ENCODE measurements at regions not wholly inside any gene's neighbourhood (a gene's known extent, or its start where the extent isn't known, plus 50 kb on each side); places are given as distances from the start of the nearest gene placed in this dataset.
"Not testable (repeated sequence)": the region's sequence is repeated elsewhere in the genome, so short reads cannot be mapped to it uniquely, and the experiment has no call there.

DNA sequence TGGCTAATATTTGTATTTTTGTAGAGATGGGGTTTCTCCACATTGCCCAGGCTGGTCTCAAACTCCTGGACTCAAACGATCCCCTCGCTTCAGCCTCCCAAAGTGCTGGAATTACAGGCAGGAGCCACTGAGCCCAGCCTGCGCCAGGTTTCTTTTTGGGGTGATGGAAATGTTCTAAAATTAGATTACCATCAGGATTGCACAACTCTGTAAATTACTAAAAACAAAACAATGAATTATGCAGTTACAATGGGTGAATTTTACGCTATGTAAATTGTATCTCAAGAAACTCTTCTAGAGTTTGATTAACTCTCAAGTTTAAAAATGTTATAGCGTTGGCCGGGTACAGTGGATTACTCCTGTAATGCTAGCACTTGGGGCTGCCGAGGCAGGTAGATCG, 118.9 kb upstream of the TBL1X start:
- DNase-seq, result no peak

DNA sequence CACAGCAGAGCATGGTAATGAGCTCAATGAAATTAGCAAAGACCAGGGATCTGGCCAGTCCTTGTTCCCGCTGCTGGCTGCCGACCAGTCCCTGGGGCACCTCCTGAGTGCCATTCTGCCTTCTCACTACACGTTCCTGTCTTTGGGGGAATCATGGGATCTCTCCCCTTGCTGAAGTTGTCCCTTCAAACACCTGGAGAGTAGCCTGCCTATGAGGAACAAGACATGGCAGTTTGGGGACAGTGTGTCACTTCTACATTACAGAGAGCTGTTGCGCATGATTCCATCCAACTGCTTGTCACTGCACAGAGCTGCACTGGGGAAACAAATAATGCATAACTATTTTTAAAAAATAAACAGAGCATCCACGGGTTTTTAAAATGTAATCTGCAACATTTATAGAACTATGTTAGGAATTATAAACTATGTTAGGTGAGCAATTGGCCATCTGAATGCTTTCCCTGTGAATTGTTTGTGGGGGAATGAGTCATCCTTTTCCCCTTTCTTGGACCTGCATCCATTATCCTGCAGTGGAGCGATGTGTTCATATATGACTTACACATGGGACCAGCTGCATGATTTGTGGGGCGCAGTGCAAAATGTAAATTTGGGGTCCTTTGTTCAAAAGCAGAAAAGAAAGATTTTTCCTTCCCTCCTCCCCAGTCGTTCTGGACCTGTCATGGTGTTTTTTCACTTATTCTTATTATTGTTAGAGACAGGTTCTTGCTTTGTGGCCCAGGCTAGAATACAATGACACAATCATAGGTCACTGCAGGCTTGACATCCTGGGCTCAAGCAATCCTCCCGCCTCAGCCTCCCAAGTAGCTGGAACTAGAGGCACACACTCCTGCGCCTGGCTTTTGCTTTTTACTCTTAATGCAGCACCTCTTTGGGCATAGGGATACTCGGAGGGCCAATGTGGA, 115.0 kb upstream of the TBL1X start:
- DNase-seq, result no peak

DNA sequence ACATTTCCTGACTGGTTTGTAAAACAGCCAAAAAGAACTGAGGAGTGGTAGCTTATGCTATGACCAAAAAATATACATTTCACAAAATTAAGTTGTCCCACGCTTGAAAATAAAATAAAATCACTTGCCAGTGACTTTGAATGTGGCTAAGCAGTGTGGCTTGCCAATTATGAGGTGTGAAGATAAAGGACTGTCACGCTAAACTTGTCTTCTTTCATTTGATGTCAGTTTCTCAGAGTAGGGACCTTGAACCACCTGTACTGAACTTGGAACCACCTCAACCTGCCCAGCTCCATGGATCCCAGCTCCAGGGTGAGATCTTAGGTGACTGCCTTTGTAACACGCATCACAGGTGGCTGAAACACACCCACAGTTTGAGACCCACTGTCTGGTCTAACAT, 113.7 kb upstream of the TBL1X start:
- DNase-seq, result no peak

DNA sequence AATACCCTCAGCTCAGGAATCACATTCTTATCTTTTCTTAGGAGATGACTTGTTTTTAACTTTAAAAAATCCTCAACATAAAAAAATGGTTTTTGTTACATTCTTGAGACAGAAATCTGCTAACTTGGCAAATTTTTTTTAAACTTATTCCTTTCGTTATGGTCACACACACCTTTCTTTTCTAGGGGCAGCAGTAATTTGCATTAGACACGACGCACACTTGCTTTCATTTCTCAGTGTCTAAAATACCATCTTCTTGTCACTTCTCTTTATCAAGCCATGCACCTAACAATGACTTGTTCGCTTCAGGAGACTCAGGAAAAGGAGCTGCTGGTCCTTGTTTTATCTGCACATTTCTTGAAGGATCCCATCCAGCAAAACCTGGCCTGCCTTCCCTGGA, 112.6 kb upstream of the TBL1X start:
- no peak for DNase-seq

DNA sequence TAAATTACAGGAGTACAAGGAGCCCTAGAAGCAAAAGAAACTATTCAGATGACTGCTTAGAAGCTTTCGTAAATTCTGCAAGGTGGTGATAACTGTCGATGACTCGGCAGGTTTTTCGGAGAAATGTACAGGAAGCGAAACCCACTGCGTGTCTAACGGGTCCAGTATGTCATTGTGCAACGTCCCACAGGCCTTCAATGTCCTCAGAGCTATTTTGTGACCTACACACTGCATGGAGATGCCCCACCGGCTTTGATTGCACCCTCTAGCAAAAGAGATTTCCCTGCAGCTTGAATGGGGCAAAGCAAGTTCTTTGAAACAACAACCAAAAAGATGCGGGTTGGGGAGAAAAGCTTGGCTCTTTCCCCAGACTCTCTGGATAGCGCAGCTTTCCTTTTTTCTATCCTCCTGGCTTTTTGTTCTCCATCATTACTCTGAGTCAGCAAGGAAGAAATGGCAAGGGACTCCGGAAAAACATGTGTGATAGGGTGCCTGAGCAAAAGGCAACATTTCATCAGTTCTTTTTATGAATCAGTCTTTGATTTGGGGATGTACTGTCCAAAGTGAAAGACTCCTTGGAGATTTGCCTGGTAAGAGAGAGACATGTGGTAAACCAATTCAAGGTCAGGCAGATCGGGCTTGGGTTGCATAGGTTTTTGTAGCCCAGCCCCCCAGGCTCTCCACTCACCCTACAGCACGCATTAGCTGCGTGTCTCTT, 112.0 kb upstream of the TBL1X start:
- no peak for DNase-seq

DNA sequence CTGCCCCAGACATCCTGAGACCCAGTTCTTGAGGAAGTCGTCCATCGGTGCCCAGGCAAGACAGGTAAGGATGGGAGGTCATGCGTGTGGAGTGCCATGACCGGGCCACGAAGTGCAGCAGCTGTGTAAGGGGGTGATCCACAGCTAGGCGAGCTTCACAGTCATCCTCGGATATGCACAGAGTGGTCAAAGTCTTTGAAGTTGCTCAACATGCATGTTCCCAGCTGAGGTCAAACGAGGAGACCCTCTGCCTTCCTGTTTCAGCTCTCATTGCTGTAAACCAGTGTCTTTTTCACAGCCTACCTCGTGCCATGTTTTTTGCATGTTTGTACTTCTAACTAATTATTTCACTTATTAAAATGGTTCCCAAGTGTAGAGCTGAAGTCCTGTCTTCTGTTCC, 109.9 kb upstream of the TBL1X start:
- no peak for DNase-seq

DNA sequence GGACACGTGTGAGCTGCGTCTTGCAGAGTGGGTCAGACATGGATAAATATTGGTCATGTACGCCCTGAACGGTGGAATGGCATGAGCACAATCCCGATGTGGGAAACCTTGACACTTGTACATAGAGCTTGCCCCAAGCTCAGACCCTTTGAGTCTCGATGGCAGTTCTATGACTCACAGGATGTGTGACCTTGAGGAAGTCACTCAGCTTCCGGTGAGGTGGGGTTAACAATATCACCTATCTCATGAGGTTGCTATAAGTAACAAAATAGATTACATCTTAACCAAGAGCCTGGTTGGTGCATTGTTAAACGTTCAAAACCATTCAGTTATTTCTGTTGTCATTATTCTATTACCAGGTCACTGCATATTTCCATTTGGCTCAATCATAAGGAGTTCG, 109.1 kb upstream of the TBL1X start:
- DNase-seq, result no peak

DNA sequence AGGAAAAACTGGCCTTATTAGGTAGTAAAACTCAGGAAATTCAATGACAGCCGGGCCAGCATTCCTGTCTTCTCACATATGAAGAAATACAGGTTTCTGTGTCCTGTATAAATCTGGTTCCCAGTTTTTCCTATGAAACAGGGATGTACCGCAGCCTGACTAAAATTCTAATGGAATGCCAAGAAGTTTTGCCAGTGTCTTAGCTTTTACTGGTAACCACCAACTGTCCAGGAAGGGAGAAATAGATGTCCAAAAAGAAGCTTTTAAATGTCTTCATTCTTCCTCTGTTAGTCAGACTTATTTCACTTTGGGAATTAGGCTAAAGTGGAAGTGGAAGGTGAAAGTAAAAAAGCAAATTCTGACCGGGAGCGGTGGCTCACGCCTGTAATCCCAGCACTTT, 108.0 kb upstream of the TBL1X start:
- DNase-seq, result no peak

DNA sequence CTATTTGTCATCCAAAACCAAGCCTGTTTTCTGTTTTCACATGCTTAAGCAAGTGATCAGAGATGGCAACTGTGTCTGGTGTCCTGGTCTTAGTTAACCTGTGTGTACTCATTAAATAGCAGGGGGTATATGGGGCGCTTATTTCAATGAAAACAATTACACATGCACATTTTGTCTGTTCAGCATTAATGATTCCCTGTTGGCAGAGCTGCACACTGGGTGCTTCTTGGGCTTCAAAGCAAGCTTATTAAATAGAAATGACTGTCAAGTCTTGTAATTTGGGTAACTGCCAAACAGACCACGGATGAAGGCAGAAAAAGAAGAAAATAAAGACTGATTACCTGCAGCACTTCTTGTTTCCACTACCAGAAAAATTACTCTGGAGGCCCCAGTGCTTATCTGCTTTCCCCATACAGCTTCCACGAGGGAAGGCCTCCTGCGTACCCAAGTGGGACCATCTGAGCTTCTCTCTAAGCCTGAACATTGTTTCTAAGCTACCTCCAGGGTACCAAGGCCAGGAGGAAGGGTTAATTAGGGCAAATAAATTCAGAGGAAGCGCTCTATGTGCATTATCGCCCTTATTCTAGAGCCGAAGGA, 107.2 kb upstream of the TBL1X start:
- no peak for DNase-seq

DNA sequence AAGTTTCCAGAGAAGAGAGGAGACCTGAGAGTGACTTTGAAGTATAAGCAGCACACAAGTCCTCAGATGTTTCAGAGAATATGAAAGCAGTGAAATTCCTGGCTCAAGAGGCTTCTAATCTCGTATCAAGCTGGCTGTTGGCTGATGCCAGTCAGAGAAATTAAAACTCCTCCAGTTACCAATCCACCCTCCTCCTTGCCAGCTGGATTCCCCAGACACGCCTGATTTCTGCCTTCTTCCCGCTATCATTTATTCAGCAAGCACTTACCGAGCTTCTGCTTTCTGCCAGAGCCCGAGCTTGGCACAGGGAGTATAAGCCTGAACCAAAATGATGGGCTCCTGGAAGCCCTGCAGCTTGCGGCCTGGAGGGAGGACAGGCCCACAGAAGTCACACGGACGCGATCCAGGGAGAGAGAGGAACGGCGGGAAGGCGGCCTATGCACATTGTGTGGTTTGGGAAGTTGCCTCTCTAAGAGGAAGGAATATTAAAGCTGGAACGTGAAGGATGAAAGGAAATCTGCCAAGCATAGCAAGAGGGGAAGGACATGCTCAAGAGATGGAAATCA, 102.4 kb upstream of the TBL1X start:
- no peak for DNase-seq

DNA sequence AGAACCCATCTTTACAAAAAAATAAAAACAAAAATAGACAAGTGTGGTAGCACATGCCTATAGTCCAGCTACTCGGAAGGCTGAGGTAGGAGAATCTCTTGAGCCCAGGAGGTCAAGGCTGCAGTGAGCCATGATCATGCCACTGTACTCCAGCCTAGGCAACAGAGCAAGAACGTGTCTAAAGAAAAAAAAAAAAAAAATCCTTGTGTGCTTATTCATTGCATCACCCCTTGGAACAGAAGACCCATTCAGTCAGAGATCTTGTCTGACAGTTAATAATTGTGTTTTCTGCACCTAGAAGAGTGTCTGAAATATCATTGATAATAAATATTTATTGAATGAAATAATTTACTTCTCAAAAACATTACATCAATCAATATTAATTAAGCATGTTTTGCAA, 97.4 kb upstream of the TBL1X start:
- no peak for DNase-seq

DNA sequence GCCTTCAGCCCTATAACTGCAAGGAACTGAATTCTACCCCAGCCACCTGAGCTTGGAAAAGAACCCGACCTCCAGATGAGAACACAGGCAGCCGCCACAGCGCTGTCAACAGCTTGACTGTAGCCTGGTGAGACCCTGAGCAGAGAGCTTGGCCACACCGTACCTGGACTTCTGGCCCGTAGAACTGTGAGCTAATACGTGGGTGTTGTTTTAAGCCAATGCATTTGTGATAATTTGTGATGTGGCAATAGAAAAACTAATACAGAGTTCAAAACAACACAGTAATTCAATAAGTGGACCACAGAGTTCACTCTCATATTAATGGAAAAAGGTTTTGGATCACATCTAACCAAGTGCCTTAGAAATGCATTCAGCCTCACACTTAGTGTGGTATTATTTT, 96.6 kb upstream of the TBL1X start:
- DNase-seq, result no peak

DNA sequence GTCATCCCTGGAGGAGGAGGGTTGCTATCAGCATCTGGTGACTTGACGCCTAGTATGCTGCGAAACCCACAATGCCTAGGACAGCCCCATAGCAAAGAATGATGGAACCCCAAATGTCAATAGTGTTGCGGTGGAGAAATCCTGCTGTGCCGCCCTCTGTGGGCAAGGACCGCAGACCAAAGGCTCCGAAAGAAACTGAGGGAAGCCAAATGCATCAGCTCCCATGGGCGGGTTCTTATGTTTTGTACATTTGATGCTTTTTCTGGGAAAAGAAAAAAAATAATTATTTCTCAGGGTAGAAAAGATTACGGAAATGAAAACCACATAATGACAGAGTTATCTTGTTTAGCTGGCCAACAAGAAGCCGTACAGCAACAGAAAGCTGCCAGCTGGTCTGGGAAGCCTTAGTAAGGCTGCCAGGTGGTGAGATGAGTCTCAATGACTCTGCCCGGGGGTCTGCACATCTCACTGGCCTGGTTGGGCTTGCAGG, 95.0 kb upstream of the TBL1X start:
- no peak for DNase-seq

DNA sequence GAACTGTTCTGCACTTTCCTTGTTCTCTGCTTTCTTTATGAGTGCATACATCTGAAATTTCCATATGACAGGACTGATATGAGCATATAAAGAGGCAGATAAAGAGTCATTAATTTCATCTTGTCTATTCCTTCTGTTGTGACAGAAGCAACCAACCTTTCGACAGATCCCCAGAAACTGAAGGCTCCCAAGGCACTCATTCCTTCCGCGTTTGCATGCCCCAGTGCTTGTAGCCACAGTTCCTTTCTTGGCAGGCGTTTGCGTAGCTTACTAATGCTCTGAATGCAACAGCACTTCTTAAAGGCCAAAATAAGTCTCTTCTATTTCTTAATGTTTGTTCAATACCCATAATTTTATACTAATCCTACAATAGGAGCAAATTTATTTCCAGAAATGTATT, 94.0 kb upstream of the TBL1X start:
- peak; percentile 25 for DNase-seq

DNA sequence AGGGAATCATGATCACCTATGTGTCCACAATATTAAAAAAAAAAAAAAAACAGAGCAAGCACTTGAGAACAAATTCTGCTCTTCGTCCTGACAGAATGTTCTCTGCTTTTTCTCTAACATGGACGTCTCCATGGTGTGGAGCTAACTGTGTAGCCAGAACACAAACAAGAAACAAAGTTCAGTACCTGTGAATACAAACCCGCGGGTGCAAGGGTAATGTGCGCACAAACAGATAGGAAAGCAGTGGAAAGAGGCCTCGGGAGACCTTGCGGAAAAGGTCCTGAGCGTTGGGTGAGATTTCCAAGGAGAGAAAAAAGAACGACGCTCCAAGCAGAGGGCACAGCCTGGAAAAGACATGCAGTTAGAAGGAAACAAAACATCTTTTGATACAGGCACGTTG, 92.0 kb upstream of the TBL1X start:
- DNase-seq, result no peak

DNA sequence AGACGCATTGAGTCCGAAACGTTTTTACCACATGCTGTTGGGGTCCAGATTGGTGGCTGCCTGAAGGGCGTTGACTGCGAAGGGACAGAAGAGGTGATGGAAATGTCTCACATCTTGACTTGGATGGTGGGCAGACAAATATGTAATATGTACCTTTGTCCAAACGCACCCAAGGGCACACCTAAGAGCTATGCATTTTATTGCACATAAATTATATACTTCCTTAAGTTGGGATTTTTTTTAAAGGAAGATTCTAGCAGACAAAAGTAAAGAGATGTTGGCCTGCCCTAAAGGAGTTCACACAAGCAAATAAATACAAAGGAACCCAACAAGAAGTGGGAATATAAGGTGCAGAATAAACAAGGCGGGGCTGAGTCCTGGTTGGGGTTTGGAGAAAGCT, 91.1 kb upstream of the TBL1X start:
- no peak for DNase-seq

DNA sequence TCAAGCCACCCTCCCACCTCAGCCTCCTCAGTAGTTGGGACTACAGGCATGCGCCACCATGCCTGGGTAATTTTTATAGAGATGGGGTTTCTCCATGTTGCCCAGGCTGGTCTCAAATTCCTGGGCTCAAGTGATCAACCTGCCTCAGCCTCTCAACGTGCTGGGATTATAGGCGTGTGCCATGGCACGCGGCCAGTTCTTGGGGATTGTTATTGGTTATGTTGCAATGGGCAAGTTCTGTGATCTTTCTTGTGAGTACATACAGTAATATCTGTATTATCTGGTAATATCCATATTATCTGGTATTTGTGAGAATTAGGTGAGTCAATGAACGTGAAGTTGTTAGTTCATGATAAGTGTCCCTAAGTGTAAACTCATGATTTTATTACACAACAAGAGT, 90.3 kb upstream of the TBL1X start:
- no peak for DNase-seq

DNA sequence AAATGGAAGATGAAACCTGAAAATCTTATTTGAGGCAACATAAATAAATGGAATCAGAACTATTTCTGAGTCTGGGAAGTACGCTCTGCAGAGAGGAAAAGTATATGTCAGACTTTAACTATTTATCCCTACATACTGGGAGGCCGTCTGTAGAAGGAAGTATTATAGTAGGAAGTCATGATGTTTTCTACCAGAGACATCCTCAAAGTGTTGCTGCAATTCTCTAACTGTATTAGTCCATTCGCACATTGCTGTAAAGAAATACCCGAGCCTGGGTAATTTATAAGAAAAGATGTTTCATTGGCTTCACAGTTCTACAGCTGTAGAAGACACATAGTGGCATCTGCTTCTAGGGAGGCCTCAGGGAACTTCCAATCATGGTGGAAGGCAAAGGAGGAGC, 88.7 kb upstream of the TBL1X start:
- no peak for DNase-seq

DNA sequence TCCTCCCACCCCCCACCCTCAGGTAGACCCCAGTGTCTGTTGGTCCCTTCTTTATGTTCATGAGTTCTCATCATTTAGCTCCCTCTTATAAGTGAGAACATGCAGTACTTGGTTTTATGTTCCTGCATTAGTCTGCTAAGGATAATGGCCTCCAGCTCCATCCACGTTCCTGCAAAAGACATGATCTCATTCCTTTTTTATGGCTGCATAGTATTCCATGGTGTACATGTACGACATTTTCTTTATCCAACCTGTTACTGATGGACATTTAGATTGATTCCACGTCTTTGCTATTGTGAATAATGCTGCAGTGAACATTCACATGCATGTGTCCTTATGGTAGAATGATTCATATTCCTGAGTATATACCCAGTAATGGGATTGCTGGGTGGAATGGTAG, 87.6 kb upstream of the TBL1X start:
- not testable (repeated sequence) for DNase-seq

DNA sequence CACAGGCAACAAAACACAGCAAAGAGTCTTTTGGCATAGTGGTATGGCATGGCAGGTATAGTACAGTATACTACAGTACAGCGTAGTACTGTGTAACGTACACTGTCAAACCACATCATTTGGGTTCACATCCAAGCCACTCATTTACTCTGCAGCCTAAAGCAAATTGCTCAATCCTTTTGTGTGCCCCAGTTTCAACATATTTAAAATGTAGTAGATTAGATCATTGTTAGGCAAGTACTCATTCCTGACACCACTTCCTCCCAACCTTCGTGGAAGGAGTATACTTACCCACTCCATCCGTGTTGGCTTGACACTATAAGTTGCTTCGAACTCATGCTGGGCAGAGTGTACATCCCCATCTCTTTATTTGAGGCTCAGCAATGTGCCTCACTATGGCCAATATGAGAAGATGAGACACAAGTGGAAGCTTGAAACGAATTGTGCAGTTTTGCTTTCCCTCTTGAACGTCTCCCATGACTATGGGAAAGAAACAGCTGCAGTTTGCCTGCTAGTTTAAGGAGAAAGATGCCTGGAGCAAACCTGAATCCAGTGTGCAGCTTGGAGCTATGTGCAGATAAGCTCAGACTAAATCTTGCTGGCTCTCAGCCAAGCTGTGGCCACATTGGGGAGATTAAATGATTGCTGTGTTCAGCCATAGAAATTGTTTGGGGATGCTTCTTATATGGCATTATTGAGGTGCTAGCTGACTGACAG, 85.7 kb upstream of the TBL1X start:
- DNase-seq, result no peak

DNA sequence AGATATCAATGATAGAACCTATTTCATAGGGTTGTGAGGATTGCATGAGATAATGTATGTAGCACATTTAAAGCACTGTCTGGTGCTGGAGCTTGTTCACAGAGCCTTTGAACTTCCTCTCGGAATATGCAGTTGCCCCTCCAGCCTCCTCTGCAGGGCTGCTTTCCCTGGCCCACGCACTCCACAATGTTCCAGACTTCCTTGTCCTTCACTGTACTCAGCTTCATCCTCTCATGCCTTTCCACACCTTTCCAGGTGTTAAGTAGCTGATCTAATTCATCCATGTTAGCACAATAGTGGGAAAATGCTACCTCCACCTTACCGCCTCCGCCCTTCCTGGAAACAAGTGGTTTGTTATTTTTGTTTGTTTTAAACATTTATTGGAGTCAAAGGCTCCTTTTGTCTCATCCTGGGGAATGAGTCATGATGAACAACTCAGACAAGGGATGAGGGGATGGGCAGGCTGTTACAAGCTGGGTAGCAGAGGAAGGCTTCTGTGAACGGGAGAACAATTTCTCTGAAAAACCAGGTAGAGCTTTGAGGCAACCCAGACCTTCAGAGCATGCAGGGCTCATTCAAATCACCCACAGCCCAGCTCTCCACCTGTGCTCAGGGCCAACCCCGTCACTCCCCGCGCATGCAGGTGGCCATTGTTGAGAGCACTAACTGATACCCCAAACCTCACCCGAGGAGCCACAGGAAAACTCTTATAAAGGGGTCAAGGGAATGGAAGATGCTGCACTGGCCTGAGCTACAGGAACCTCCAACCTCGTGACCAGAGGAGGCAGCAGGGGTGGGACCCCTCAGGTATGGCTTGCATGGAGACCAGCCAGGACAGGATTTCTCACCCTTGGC, 84.9 kb upstream of the TBL1X start:
- no peak for DNase-seq
